ENCODE measurements at regions not wholly inside any gene's neighbourhood (a gene's known extent, or its start where the extent isn't known, plus 50 kb on each side); places are given as distances from the start of the nearest gene placed in this dataset.

GRCh38 chr4:162727232-162727631, 439.5 kb downstream of the NAF1 start:
- DNase-seq: no peak

- DNase-seq: no peak
Measured at GRCh38 chr4:162715401-162715800, 451.3 kb downstream of the NAF1 start.

- DNase-seq: no peak
Measured at GRCh38 chr4:162707962-162708361, 458.7 kb downstream of the NAF1 start.

- no peak for DNase-seq
Measured at GRCh38 chr4:162706632-162707031, 460.1 kb downstream of the NAF1 start.

- no peak for DNase-seq
Measured at GRCh38 chr4:162706051-162706450, 460.6 kb downstream of the NAF1 start.

GRCh38 chr4:162705130-162705803, 461.4 kb downstream of the NAF1 start:
- DNase-seq: no peak

- DNase-seq: no peak
Measured at GRCh38 chr4:162700815-162701361, 465.8 kb downstream of the NAF1 start.

GRCh38 chr4:162700358-162700757, 466.3 kb downstream of the NAF1 start:
- DNase-seq: no peak

GRCh38 chr4:162699629-162700028, 467.1 kb downstream of the NAF1 start:
- no peak for DNase-seq

GRCh38 chr4:162685410-162685809, 481.3 kb downstream of the NAF1 start:
- no peak for DNase-seq

- no peak for DNase-seq
Measured at GRCh38 chr4:162684998-162685397, 481.7 kb downstream of the NAF1 start.

GRCh38 chr4:162684371-162684700, 482.4 kb downstream of the NAF1 start:
- no peak for DNase-seq

GRCh38 chr4:162683659-162684370, 482.9 kb downstream of the NAF1 start:
- no peak for DNase-seq

- DNase-seq: no peak
Measured at GRCh38 chr4:162682651-162683050, 484.0 kb downstream of the NAF1 start.

- no peak for DNase-seq
Measured at GRCh38 chr4:162681212-162681611, 485.5 kb downstream of the NAF1 start.

GRCh38 chr4:162675661-162676060, 491.0 kb downstream of the NAF1 start:
- DNase-seq: no peak

GRCh38 chr4:162661913-162662312, 498.1 kb upstream of the FSTL5 start:
- no peak for DNase-seq

- DNase-seq: no peak
Measured at GRCh38 chr4:162659716-162660115, 495.9 kb upstream of the FSTL5 start.

GRCh38 chr4:162657966-162658365, 494.2 kb upstream of the FSTL5 start:
- DNase-seq: no peak

GRCh38 chr4:162650166-162650565, 486.4 kb upstream of the FSTL5 start:
- DNase-seq: no peak

- no peak for DNase-seq
Measured at GRCh38 chr4:162645381-162645780, 481.6 kb upstream of the FSTL5 start.

GRCh38 chr4:162644346-162644745, 480.5 kb upstream of the FSTL5 start:
- DNase-seq: no peak

GRCh38 chr4:162640152-162640551, 476.4 kb upstream of the FSTL5 start:
- DNase-seq: no peak

GRCh38 chr4:162634390-162634789, 470.6 kb upstream of the FSTL5 start:
- DNase-seq: no peak
